NB4 (cell line): ENCODE measurements at regions not wholly inside any gene's neighbourhood (a gene's known extent, or its start where the extent isn't known, plus 50 kb on each side); places are given as distances from the start of the nearest gene placed in this dataset.

Experiments used
- MAX ChIP-seq: IDR thresholded peaks from 2 replicates; pipeline ENCODE4 v1.6.1; 2011; ENCODE audit warnings: low read depth, low read length
- MYC ChIP-seq: IDR thresholded peaks from 2 replicates; pipeline ENCODE4 v1.6.1; 2011; ENCODE audit warnings: low read depth, low read length
- POLR2A ChIP-seq: IDR thresholded peaks from 2 replicates; pipeline ENCODE4 v1.6.1; 2011; ENCODE audit warnings: mild to moderate bottlenecking; ENCODE audit not compliant: insufficient read length; ENCODE audit errors: extremely low read depth
- TF ChIP-seq, protein P1 (sequence below): IDR thresholded peaks from one replicate; pipeline ENCODE4 v1.5.1; 2012; ENCODE audit warnings: low read depth, low read length

DNA sequence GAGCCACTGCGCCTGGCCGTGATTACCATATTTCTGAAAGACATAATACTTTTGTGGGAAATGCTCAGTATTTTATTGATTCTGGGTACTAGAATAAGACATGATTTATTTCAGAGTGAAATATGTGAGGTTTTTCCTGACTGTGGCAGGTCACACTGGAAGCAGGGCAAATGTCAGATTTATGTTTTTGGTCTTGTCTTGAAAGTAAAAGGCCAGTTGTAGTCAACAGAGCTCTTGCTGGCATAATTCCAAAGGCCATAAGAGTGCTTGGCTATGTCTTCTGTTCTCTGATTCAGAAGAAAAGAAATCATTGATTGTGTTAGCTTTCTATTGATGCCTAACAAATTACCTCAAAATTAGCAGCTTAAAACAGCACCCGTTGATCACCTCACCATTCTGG, 176.4 kb downstream of the TJP1 start:
- TF ChIP-seq MAX (no peak), POLR2A (no peak), MYC (no peak)
- TF ChIP-seq, protein P1, sequence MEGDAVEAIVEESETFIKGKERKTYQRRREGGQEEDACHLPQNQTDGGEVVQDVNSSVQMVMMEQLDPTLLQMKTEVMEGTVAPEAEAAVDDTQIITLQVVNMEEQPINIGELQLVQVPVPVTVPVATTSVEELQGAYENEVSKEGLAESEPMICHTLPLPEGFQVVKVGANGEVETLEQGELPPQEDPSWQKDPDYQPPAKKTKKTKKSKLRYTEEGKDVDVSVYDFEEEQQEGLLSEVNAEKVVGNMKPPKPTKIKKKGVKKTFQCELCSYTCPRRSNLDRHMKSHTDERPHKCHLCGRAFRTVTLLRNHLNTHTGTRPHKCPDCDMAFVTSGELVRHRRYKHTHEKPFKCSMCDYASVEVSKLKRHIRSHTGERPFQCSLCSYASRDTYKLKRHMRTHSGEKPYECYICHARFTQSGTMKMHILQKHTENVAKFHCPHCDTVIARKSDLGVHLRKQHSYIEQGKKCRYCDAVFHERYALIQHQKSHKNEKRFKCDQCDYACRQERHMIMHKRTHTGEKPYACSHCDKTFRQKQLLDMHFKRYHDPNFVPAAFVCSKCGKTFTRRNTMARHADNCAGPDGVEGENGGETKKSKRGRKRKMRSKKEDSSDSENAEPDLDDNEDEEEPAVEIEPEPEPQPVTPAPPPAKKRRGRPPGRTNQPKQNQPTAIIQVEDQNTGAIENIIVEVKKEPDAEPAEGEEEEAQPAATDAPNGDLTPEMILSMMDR = no peak
